Kidney capillary endothelial cell (primary cell): ENCODE measurements at regions not wholly inside any gene's neighbourhood (a gene's known extent, or its start where the extent isn't known, plus 50 kb on each side); places are given as distances from the start of the nearest gene placed in this dataset.
"Not testable (repeated sequence)": the region's sequence is repeated elsewhere in the genome, so short reads cannot be mapped to it uniquely, and the experiment has no call there.

Source experiments
- DNase-seq: peaks from one replicate; pipeline ENCODE4 v3.0.0-alpha.2; 2018; ENCODE audit warnings: low spot score

- no peak for DNase-seq
Measured at GRCh38 chr6:149127212-149127611, 190.3 kb upstream of the TAB2 start.

- no peak for DNase-seq
Measured at GRCh38 chr6:149128489-149129145, 188.9 kb upstream of the TAB2 start.

DNA sequence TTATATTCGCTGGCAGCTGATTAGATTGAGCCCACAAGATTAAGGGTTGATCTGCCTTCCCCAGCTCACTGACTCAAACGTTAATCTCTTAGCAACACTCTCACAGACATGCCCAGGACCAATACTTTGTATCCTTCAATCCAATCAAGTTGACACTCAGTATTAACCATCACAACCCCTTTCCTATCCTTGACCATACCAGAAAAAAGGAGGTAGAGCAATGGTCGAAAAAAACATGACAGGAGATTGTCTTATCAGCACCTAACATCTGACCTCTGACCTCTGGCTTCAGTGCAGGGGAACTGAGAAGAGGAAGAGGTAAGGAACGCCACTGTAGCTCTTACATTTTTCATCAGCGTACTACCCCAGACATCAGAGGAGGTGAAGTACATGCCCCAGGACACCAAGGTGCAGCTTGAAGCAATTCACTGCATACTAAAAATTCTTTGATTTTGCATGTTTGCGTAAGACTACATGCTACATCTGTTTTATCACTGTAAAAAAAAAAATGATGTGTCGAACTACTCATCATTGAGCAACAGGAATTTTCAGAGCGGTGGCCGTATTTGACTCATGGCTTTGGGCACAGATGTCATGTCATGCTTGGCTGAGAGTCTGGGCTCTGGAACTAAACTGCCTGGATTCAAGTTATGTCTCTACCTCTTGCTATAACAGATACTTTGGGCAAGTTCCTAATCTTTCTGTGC is 188.0 kb upstream of the TAB2 start:
- DNase-seq = no peak

DNA sequence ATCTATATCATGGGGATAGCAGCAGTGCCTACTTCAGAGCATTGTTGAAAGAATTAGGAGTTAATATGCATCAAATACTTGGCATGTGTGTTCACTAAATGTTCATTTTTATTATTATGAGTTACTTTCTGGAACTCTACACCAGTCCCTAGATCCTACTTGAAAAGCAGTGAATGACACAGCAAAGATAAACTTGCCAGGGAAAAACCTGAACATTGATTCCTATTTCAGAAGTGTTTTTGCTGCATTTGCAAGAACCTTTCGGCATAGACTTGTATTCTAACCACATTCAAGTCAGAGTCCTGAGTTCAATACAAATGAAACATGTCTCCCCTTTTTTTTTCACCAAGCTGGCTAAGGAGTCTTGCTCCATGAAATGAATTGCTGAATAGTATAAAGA is 187.4 kb upstream of the TAB2 start:
- DNase-seq = no peak

- no peak for DNase-seq
Measured at GRCh38 chr6:149130508-149130907, 187.0 kb upstream of the TAB2 start.

GRCh38 chr6:149131891-149132290 is 185.6 kb upstream of the TAB2 start:
- no peak for DNase-seq

GRCh38 chr6:149132336-149132735 is 185.2 kb upstream of the TAB2 start:
- DNase-seq = no peak

GRCh38 chr6:149134511-149134933 is 183.0 kb upstream of the TAB2 start:
- no peak for DNase-seq

DNA sequence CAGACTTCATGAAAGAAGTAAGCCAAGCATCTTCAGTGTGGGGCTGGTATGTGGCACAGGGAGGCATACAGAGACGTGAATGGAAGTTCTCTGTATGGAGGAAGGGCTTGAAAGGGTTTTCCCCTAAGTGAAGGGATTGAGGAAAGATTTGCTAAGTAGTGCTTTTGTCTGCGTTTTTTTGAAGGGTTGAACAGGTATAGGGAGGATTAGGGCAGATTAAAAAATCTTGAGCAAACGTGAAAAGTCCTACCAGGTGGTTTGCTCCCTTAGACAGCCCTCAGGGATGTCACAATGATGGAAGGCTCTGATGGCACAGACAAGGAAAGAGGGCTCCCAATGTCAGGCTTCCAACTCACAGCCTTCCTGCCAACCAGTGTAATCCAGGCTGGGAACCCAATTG is 181.7 kb upstream of the TAB2 start:
- DNase-seq = no peak

DNA sequence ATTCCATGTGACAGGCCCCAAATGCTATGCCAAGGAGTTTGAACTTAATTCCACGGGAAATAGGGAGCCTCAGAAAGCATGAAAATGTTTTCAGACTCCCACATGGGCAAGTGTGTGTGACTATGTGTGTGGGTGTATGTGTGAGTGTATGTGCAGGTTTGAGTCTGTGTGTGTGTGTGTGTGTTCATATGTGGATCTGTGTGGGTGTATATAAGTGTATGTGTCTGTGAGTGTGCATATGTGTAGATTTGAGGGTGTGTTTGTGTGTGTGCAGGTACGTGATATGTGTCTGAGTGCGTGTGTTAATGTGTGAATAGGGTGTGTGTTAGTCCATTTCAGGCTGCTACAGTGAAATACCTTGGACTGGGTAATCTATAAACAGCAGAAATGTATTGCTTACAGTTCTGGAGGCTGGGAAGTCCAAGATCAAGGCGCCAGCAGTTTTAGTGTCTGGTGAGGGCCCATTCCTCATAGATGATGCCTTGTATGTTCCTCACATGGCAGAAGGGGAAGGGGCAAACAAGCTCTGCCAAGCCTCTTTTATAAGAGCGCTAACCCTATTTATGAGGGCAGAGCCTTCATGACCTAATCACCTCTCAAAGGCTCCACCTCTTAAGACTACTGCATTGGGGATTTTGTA is 181.1 kb upstream of the TAB2 start:
- DNase-seq = no peak

- DNase-seq = no peak
Measured at GRCh38 chr6:149136913-149137286, 180.6 kb upstream of the TAB2 start.

GRCh38 chr6:149137594-149137993 is 179.9 kb upstream of the TAB2 start:
- DNase-seq = no peak

DNA sequence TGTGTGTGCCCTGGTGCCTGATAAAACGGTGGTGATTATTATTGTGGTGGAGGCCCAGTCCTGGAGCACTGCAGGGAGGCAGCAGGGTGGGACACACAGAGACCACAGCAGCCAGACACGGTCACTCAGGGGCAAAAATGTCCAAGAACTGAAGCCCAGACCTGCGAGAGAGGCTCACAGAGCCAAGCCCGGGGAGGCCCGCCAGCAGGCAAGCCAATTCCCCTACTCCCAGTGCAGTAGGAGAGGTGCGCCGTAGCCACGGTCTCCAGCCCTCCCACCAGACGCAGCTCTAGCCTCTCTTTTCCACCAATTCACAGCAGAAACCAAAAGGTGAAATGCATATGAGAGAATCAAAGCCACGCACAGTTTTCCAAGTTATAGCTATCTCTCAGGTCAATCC is 179.4 kb upstream of the TAB2 start:
- no peak for DNase-seq

- no peak for DNase-seq
Measured at GRCh38 chr6:149138699-149139294, 178.7 kb upstream of the TAB2 start.

- no peak for DNase-seq
Measured at GRCh38 chr6:149139782-149140136, 177.8 kb upstream of the TAB2 start.

GRCh38 chr6:149140137-149140909 is 177.2 kb upstream of the TAB2 start:
- DNase-seq = no peak

DNA sequence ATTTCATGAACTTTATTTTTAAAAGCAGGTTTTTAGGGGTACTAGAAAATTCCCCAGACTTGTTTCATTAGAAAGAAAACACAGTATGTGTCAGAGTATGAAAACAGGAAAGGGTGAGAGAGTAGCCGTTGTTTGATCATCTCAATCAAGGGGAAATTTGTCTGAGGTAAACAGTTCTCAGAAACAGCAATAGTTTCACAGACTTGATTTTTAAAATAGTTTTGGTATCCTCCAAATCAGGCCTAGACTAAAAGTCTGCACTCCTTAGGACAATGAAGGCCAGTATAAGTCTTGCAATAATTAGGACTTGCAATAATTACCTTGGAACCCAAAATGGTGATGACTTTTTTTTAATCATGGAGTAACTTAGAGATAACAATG is 176.6 kb upstream of the TAB2 start:
- DNase-seq = no peak

DNA sequence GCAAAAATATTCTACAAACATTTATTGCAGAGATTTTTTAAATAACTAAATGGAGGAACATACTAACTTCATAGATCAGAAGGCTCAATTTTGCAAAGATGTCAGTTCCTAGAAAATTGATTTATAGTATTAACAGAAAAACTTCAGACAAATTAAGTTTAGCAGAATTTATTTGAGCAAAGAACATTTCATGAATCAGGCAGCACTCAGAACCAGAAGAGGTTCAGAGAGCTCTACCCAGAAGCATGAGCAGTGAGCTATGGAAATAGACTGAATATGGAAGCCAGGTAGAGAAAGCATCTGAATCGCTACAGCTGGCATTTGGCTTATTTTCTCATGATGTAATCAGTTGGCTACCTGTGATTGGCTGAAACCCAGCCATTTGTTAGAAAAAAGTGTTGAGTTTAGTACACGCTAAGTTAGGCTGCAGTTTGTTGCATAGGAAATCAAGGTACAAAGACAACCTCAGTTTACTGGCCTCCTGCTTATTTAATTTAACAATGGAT is 174.5 kb upstream of the TAB2 start:
- DNase-seq = no peak

DNA sequence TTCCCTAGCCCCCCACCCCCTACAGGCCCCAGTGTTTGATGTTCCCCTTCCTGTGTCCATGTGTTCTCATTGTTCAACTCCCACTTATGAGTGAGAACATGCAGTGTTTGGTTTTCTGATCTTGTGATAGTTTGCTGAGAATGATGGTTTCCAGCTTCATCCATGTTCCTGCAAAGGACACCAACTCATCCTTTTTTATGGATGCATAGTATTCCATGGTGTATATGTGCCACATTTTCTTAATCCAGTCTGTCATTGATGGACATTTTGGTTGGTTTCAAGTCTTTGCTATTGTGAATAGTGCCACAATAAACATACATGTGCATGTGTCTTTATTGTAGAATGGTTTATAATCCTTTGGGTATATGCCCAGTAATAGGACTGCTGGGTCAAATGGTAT is 171.7 kb upstream of the TAB2 start:
- not testable (repeated sequence) for DNase-seq

DNA sequence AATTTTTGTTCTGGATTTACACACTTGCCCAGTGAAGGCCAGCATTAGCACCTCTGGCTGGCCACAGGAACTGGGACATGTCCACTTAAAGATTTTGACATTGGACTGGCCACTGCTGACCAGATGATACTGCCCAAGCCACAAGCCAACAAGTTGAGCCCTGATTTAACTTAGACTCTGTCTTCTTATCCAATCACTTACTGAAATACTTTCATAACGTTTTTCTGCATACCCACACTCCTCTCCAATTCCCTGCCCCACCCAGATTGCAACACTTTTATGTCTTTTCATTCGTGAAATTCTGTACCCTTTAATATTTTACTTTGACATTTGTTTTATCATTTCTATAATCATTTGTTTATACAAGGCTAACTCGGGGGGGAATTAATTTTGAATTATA is 170.3 kb upstream of the TAB2 start:
- DNase-seq = no peak

GRCh38 chr6:149147938-149148718 is 169.4 kb upstream of the TAB2 start:
- DNase-seq = no peak
